ENCODE measurements at regions not wholly inside any gene's neighbourhood (a gene's known extent, or its start where the extent isn't known, plus 50 kb on each side); places are given as distances from the start of the nearest gene placed in this dataset.

DNA sequence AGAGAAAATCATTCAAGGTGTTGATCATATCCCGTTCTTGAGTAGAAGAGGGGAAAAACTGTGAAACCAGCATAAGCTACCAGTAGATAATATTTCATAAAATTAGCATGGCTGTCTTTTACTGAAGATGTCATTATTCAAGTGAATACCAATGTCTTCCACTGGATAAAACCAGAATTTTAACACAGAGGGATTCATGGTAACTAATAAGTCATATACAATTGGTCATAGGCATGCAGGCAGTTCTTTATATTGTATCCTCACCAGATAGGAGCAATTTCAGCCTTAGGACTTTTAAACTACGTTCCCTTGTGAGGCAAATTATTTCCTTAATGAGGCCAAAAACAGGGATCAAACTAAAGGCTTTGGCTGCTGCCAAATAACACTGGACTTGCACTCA, 202.3 kb upstream of the PITRM1 start:
- no peak for TF ChIP-seq POLR2AphosphoS5 (IDR thresholded peaks at IDR 0.05; ENCODE audit: low read depth, low read length)
- TF ChIP-seq TAF1 (IDR thresholded peaks at IDR 0.05; ENCODE audit: borderline replicate concordance, insufficient read depth, low read length): no peak
- no peak for TF ChIP-seq SIN3A (IDR thresholded peaks at IDR 0.05; ENCODE audit: borderline replicate concordance, insufficient read depth, low read length)
